ENCODE measurements at regions not wholly inside any gene's neighbourhood (a gene's known extent, or its start where the extent isn't known, plus 50 kb on each side); places are given as distances from the start of the nearest gene placed in this dataset.
"Not testable (repeated sequence)": the region's sequence is repeated elsewhere in the genome, so short reads cannot be mapped to it uniquely, and the experiment has no call there.

GRCh38 chr21:14613486-14614224 lies 67.5 kb upstream of the SAMSN1 start:
- Mint-ChIP-seq H3K36me3 (ENCODE audit: low read depth) (no peaks in the 10 kb centered on the region), H3K27me3 (ENCODE audit: low read depth) (no peaks in the 10 kb centered on the region), H3K4me1 (peaks cover 38% of the 10 kb centered on the region), H3K4me3 (no peak overlapping the region), H3K9me3 (peaks cover 3% of the 10 kb centered on the region), H3K27ac (peak overlapping the region in 1 of 3 experiments; percentile 11)
- no peak for TF ChIP-seq CTCF (IDR thresholded peaks at IDR 0.05; ENCODE audit: unreplicated experiment in 3 of 3)

- not testable (repeated sequence) for H3K27ac Mint-ChIP-seq; H3K9me3 Mint-ChIP-seq; H3K4me3 Mint-ChIP-seq; H3K36me3 Mint-ChIP-seq (ENCODE audit: low read depth); H3K27me3 Mint-ChIP-seq (ENCODE audit: low read depth)
- H3K4me1 Mint-ChIP-seq = peaks cover 10% of the 10 kb centered on the region
These were observed 64.0 kb upstream of the SAMSN1 start for GRCh38 chr21:14610119-14610518.

- H3K4me3 Mint-ChIP-seq = no peak overlapping the region
- H3K27me3 Mint-ChIP-seq (ENCODE audit: low read depth) = no peaks in the 10 kb centered on the region
- no peaks in the 10 kb centered on the region for H3K36me3 Mint-ChIP-seq (ENCODE audit: low read depth)
- peaks cover 4% of the 10 kb centered on the region for H3K4me1 Mint-ChIP-seq
- peaks cover 3% of the 10 kb centered on the region for H3K9me3 Mint-ChIP-seq
- H3K27ac Mint-ChIP-seq = no peak overlapping the region
- no peak for TF ChIP-seq CTCF (IDR thresholded peaks at IDR 0.05; ENCODE audit: unreplicated experiment in 3 of 3)
These were observed 63.2 kb upstream of the SAMSN1 start for GRCh38 chr21:14609274-14609673.

GRCh38 chr21:14607262-14607661 lies 61.1 kb upstream of the SAMSN1 start:
- Mint-ChIP-seq H3K4me1 (peaks cover 12% of the 10 kb centered on the region), H3K36me3 (ENCODE audit: low read depth) (no peaks in the 10 kb centered on the region), H3K27ac (no peak overlapping the region), H3K27me3 (ENCODE audit: low read depth) (no peaks in the 10 kb centered on the region), H3K4me3 (no peak overlapping the region), H3K9me3 (peaks cover 3% of the 10 kb centered on the region)
- no peak for TF ChIP-seq CTCF (IDR thresholded peaks at IDR 0.05; ENCODE audit: unreplicated experiment in 3 of 3)

GRCh38 chr21:14603202-14603601 lies 57.1 kb upstream of the SAMSN1 start:
- no peaks in the 10 kb centered on the region for H3K9me3 Mint-ChIP-seq
- peaks cover 33% of the 10 kb centered on the region for H3K4me1 Mint-ChIP-seq
- H3K27me3 Mint-ChIP-seq (ENCODE audit: low read depth) = no peaks in the 10 kb centered on the region
- H3K4me3 Mint-ChIP-seq = no peak overlapping the region
- no peak for TF ChIP-seq CTCF (IDR thresholded peaks at IDR 0.05; ENCODE audit: unreplicated experiment in 3 of 3)
- H3K27ac Mint-ChIP-seq = peak overlapping the region in 2 of 3 experiments; percentile 0 to 8
- H3K36me3 Mint-ChIP-seq (ENCODE audit: low read depth) = no peaks in the 10 kb centered on the region

- H3K4me1 Mint-ChIP-seq = peaks cover 35% of the 10 kb centered on the region
- no peaks in the 10 kb centered on the region for H3K36me3 Mint-ChIP-seq (ENCODE audit: low read depth)
- TF ChIP-seq CTCF (IDR thresholded peaks at IDR 0.05; ENCODE audit: unreplicated experiment in 3 of 3) = no peak
- H3K4me3 Mint-ChIP-seq = no peak overlapping the region
- H3K27ac Mint-ChIP-seq = peak overlapping the region in 2 of 3 experiments; percentile 0 to 1
- no peaks in the 10 kb centered on the region for H3K9me3 Mint-ChIP-seq
- no peaks in the 10 kb centered on the region for H3K27me3 Mint-ChIP-seq (ENCODE audit: low read depth)
These were observed 56.4 kb upstream of the SAMSN1 start for GRCh38 chr21:14602382-14602958.
